ENCODE measurements at regions not wholly inside any gene's neighbourhood (a gene's known extent, or its start where the extent isn't known, plus 50 kb on each side); places are given as distances from the start of the nearest gene placed in this dataset.
"Not testable (repeated sequence)": the region's sequence is repeated elsewhere in the genome, so short reads cannot be mapped to it uniquely, and the experiment has no call there.

GRCh38 chr15:44820535-44820934 is 84.2 kb downstream of the TRIM69 start:
- peak in 1 of 4 experiments; percentile 70 for DNase-seq (ENCODE audit: extremely low read depth in 1 of 4, low spot score in 3 of 4)
- intact Hi-C loops (cut with micrococcal nuclease); H3K27me3 ChIP-seq (ENCODE audit: control insufficient read depth in 2 of 2, insufficient read depth in 2 of 2, low read length in 2 of 2); POLR2A ChIA-PET; H3K9me1 ChIP-seq (ENCODE audit: control insufficient read depth, insufficient read depth, low read length); H4K20me1 ChIP-seq (replicated peaks; ENCODE audit: control insufficient read depth, insufficient read depth, low read length); H3K79me2 ChIP-seq (ENCODE audit: control insufficient read depth, insufficient read depth, low read length); H3K36me3 ChIP-seq (ENCODE audit: control insufficient read depth, insufficient read depth, low read length); H3K9me3 ChIP-seq (replicated peaks; ENCODE audit: control insufficient read depth, insufficient read depth, low read depth, low read length); in situ Hi-C loops (cut with MboI); BruUV-seq (replicated peaks); H3K4me3 ChIP-seq; CTCF ChIA-PET (ENCODE audit: low intra/inter-chr PET ratio): not testable (repeated sequence)
- Histone ChIP-seq H3K27ac (ENCODE audit: extremely low read depth, low read depth, low read length) (peak overlapping the region; percentile 82), H3K4me1 (replicated peaks in 1 of 2; ENCODE audit: control insufficient read depth in 2 of 2, insufficient read depth in 2 of 2, low read length in 2 of 2) (peaks cover 16 to 36% of the 10 kb centered on the region in 2 experiments), H3K9ac (ENCODE audit: insufficient read depth in 1 of 2, low read depth in 2 of 2, low read length in 2 of 2) (peak overlapping the region in 1 of 2 experiments; percentile 54; a peak in 1 of 4 replicates), H2AFZ (ENCODE audit: low read depth, low read length) (peak overlapping the region; percentile 85), H3K4me2 (ENCODE audit: insufficient read depth, low read length) (peak overlapping the region; percentile 56)
- WGBS (ENCODE audit: insufficient coverage, low coverage, missing lambda C conversion rate) = 0% methylated on average over 5 of the region's 5 CpGs
- ATAC-seq = peak; percentile 72
- peak; percentile 86 for FAIRE-seq
- TF ChIP-seq HNRNPLL (IDR thresholded peaks at IDR 0.05; ENCODE audit: low read depth, low read length, poor library complexity, severe bottlenecking) (peak; percentile 24), SOX6 (IDR thresholded peaks at IDR 0.05) (0 out of 2 replicates have a peak, but pooled peaks have one; percentile 52), SMARCC2 (IDR thresholded peaks at IDR 0.05; ENCODE audit: low read depth) (peak; percentile 75; the same call in 1 of the 2 replicates), CBFA2T3 (IDR thresholded peaks at IDR 0.05) (peak; percentile 76), RCOR1 (IDR thresholded peaks at IDR 0.05; ENCODE audit: borderline replicate concordance in 1 of 2, low read depth in 2 of 2, low read length in 2 of 2) (peak in 1 of 2 experiments; percentile 32; a peak in 1 of 4 replicates), DPF2 (IDR thresholded peaks at IDR 0.05) (peak; percentile 59; the same call in 1 of the 2 replicates), SMARCE1 (IDR thresholded peaks at IDR 0.05) (peak; percentile 66; the same call in 1 of the 2 replicates), MEIS2 (IDR thresholded peaks at IDR 0.05; ENCODE audit: partially characterized antibody) (peak; percentile 63), MTA1 (IDR thresholded peaks at IDR 0.05; ENCODE audit: borderline replicate concordance) (peak; percentile 39; the same call in 1 of the 2 replicates), ATF7 (IDR thresholded peaks at IDR 0.05) (0 out of 2 replicates have a peak, but pooled peaks have one; percentile 24), TAF9B (IDR thresholded peaks at IDR 0.05; ENCODE audit: partially characterized antibody) (peak; percentile 36), GATAD2A (IDR thresholded peaks at IDR 0.05) (peak; percentile 89), NCOR1 (IDR thresholded peaks at IDR 0.05) (peak; percentile 51; the same call in 1 of the 2 replicates), CBFA2T2 (conservative IDR thresholded peaks at IDR 0.05) (peak; percentile 66), TAL1 (IDR thresholded peaks at IDR 0.05) (peak; percentile 47), JUND (IDR thresholded peaks at IDR 0.05; ENCODE audit: borderline replicate concordance, low read depth, low read length) (peak; percentile 57), JUND (tag; IDR thresholded peaks at IDR 0.05; ENCODE audit: borderline replicate concordance, low read depth, low read length) (peak; percentile 52; the same call in 1 of the 3 replicates), MAFG (tag; conservative IDR thresholded peaks at IDR 0.05) (0 out of 2 replicates have a peak, but pooled peaks have one; percentile 20), FOSL1 (tag; conservative IDR thresholded peaks at IDR 0.05) (peak; percentile 81), MAZ (CRISPR knock-in tag; conservative IDR thresholded peaks at IDR 0.05 in 1 of 2, IDR thresholded peaks at IDR 0.05 in 1 of 2) (0 out of 4 replicates have a peak, but pooled peaks of 1 of the 2 experiments have one; percentile 29)
- TF ChIP-seq, protein P1, sequence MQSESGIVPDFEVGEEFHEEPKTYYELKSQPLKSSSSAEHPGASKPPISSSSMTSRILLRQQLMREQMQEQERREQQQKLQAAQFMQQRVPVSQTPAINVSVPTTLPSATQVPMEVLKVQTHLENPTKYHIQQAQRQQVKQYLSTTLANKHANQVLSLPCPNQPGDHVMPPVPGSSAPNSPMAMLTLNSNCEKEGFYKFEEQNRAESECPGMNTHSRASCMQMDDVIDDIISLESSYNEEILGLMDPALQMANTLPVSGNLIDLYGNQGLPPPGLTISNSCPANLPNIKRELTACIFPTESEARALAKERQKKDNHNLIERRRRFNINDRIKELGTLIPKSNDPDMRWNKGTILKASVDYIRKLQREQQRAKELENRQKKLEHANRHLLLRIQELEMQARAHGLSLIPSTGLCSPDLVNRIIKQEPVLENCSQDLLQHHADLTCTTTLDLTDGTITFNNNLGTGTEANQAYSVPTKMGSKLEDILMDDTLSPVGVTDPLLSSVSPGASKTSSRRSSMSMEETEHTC (IDR thresholded peaks at IDR 0.05) = 0 out of 2 replicates have a peak, but pooled peaks have one; percentile 18
- TF ChIP-seq, protein P2, sequence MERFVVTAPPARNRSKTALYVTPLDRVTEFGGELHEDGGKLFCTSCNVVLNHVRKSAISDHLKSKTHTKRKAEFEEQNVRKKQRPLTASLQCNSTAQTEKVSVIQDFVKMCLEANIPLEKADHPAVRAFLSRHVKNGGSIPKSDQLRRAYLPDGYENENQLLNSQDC (CRISPR knock-in tag; IDR thresholded peaks at IDR 0.05) = 0 out of 2 replicates have a peak, but pooled peaks have one; percentile 41
- TF ChIP-seq, protein P3, sequence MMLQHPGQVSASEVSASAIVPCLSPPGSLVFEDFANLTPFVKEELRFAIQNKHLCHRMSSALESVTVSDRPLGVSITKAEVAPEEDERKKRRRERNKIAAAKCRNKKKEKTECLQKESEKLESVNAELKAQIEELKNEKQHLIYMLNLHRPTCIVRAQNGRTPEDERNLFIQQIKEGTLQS (IDR thresholded peaks at IDR 0.05) = peak; percentile 63
- TF ChIP-seq, protein P3 (CRISPR knock-in tag; conservative IDR thresholded peaks at IDR 0.05) = not testable (repeated sequence)

Data from K562 (cell line).